ENCODE measurements at regions not wholly inside any gene's neighbourhood (a gene's known extent, or its start where the extent isn't known, plus 50 kb on each side); places are given as distances from the start of the nearest gene placed in this dataset.

- DNase-seq (ENCODE audit: low read depth), result no peak
- TF ChIP-seq CTCF (conservative IDR thresholded peaks at IDR 0.05; ENCODE audit: control insufficient read depth, insufficient read depth, low read depth, low read length), result no peak
- H3K4me3 ChIP-seq (ENCODE audit: control insufficient read depth, low read depth, low read length), result no peak overlapping the region
These were observed 90.2 kb downstream of the EDEM1 start for GRCh38 chr3:5277612-5278236.

GRCh38 chr3:5278666-5279065 is 91.2 kb downstream of the EDEM1 start:
- peak; percentile 2 for DNase-seq (ENCODE audit: low read depth)
- no peak for TF ChIP-seq CTCF (conservative IDR thresholded peaks at IDR 0.05; ENCODE audit: control insufficient read depth, insufficient read depth, low read depth, low read length)
- no peak overlapping the region for H3K4me3 ChIP-seq (ENCODE audit: control insufficient read depth, low read depth, low read length)

- no peak for TF ChIP-seq CTCF (conservative IDR thresholded peaks at IDR 0.05; ENCODE audit: control insufficient read depth, insufficient read depth, low read depth, low read length)
- no peak overlapping the region for H3K4me3 ChIP-seq (ENCODE audit: control insufficient read depth, low read depth, low read length)
- DNase-seq (ENCODE audit: low read depth), result no peak
These were observed 95.2 kb downstream of the EDEM1 start for GRCh38 chr3:5282703-5283102.

GRCh38 chr3:5285439-5285838 is 97.9 kb downstream of the EDEM1 start:
- H3K4me3 ChIP-seq (ENCODE audit: control insufficient read depth, low read depth, low read length), result no peak overlapping the region
- TF ChIP-seq CTCF (conservative IDR thresholded peaks at IDR 0.05; ENCODE audit: control insufficient read depth, insufficient read depth, low read depth, low read length), result no peak
- no peak for DNase-seq (ENCODE audit: low read depth)

GRCh38 chr3:5290915-5291314 is 103.4 kb downstream of the EDEM1 start:
- TF ChIP-seq CTCF (conservative IDR thresholded peaks at IDR 0.05; ENCODE audit: control insufficient read depth, insufficient read depth, low read depth, low read length), result no peak
- no peak overlapping the region for H3K4me3 ChIP-seq (ENCODE audit: control insufficient read depth, low read depth, low read length)
- DNase-seq (ENCODE audit: low read depth), result no peak

GRCh38 chr3:5292512-5292911 is 105.0 kb downstream of the EDEM1 start:
- TF ChIP-seq CTCF (conservative IDR thresholded peaks at IDR 0.05; ENCODE audit: control insufficient read depth, insufficient read depth, low read depth, low read length), result no peak
- DNase-seq (ENCODE audit: low read depth), result no peak

GRCh38 chr3:5293207-5293606 is 105.7 kb downstream of the EDEM1 start:
- H3K4me3 ChIP-seq (ENCODE audit: control insufficient read depth, low read depth, low read length), result no peak overlapping the region
- TF ChIP-seq CTCF (conservative IDR thresholded peaks at IDR 0.05; ENCODE audit: control insufficient read depth, insufficient read depth, low read depth, low read length), result no peak
- no peak for DNase-seq (ENCODE audit: low read depth)

More at GRCh38 chr3:5292512-5292911, 105.0 kb downstream of the EDEM1 start:
- H3K4me3 ChIP-seq (ENCODE audit: control insufficient read depth, low read depth, low read length), result no peak overlapping the region
